ENCODE measurements at regions not wholly inside any gene's neighbourhood (a gene's known extent, or its start where the extent isn't known, plus 50 kb on each side); places are given as distances from the start of the nearest gene placed in this dataset.

GRCh38 chr11:70913715-70914231, 338.6 kb downstream of the SHANK2 start:
- H3K27ac ChIP-seq (ENCODE audit: low read depth, low read length, poor library complexity, severe bottlenecking): no peak overlapping the region
- H3K4me3 ChIP-seq (ENCODE audit: low read depth, low read length, poor library complexity, severe bottlenecking): no peak overlapping the region
- ChIA-PET POLR2A (ENCODE audit: low non-redundant PET) (no interaction called here), CTCF (no interaction called here)
- DNase-seq (ENCODE audit: low spot score): no peak
- intact Hi-C loops (cut with micrococcal nuclease; ENCODE audit: unreplicated experiment): no loop called here
- H3K36me3 ChIP-seq (ENCODE audit: insufficient read depth, low read length, poor library complexity, severe bottlenecking): no peaks in the 10 kb centered on the region
- H3K9me3 ChIP-seq (ENCODE audit: low read depth, low read length, poor library complexity, severe bottlenecking): no peaks in the 10 kb centered on the region
- no peaks in the 10 kb centered on the region for H3K4me1 ChIP-seq (ENCODE audit: insufficient read depth, low read length, poor library complexity, severe bottlenecking)
- no TSS peak for BruUV-seq (replicated peaks)
- no peak for TF ChIP-seq CTCF (conservative IDR thresholded peaks at IDR 0.05; ENCODE audit: low read depth, low read length)
- no peak for TF ChIP-seq EZH2 (IDR thresholded peaks at IDR 0.05; ENCODE audit: borderline replicate concordance, low read depth, low read length, poor library complexity, severe bottlenecking)
- H3K27me3 ChIP-seq (replicated peaks; ENCODE audit: insufficient read depth, low read depth, low read length, poor library complexity): no peaks in the 10 kb centered on the region

- no peaks in the 10 kb centered on the region for H3K9me3 ChIP-seq (ENCODE audit: low read depth, low read length, poor library complexity, severe bottlenecking)
- H3K4me1 ChIP-seq (ENCODE audit: insufficient read depth, low read length, poor library complexity, severe bottlenecking): no peaks in the 10 kb centered on the region
- no peaks in the 10 kb centered on the region for H3K36me3 ChIP-seq (ENCODE audit: insufficient read depth, low read length, poor library complexity, severe bottlenecking)
- DNase-seq (ENCODE audit: low spot score): no peak
- intact Hi-C loops (cut with micrococcal nuclease; ENCODE audit: unreplicated experiment): no loop called here
- TF ChIP-seq EZH2 (IDR thresholded peaks at IDR 0.05; ENCODE audit: borderline replicate concordance, low read depth, low read length, poor library complexity, severe bottlenecking) (no peak), CTCF (conservative IDR thresholded peaks at IDR 0.05; ENCODE audit: low read depth, low read length) (no peak)
- POLR2A ChIA-PET (ENCODE audit: low non-redundant PET): no interaction called here
- no peak overlapping the region for H3K27ac ChIP-seq (ENCODE audit: low read depth, low read length, poor library complexity, severe bottlenecking)
- no peaks in the 10 kb centered on the region for H3K27me3 ChIP-seq (replicated peaks; ENCODE audit: insufficient read depth, low read depth, low read length, poor library complexity)
- CTCF ChIA-PET: no interaction called here
- no TSS peak for BruUV-seq (replicated peaks)
- no peak overlapping the region for H3K4me3 ChIP-seq (ENCODE audit: low read depth, low read length, poor library complexity, severe bottlenecking)
Measured at GRCh38 chr11:70914496-70914895, 337.9 kb downstream of the SHANK2 start.

- ChIA-PET POLR2A (ENCODE audit: low non-redundant PET) (no interaction called here), CTCF (no interaction called here)
- Histone ChIP-seq H3K27ac (ENCODE audit: low read depth, low read length, poor library complexity, severe bottlenecking) (no peak overlapping the region), H3K27me3 (replicated peaks; ENCODE audit: insufficient read depth, low read depth, low read length, poor library complexity) (no peaks in the 10 kb centered on the region), H3K36me3 (ENCODE audit: insufficient read depth, low read length, poor library complexity, severe bottlenecking) (no peaks in the 10 kb centered on the region), H3K9me3 (ENCODE audit: low read depth, low read length, poor library complexity, severe bottlenecking) (no peaks in the 10 kb centered on the region), H3K4me3 (ENCODE audit: low read depth, low read length, poor library complexity, severe bottlenecking) (no peak overlapping the region), H3K4me1 (ENCODE audit: insufficient read depth, low read length, poor library complexity, severe bottlenecking) (no peaks in the 10 kb centered on the region)
- TF ChIP-seq EZH2 (IDR thresholded peaks at IDR 0.05; ENCODE audit: borderline replicate concordance, low read depth, low read length, poor library complexity, severe bottlenecking) (no peak), CTCF (conservative IDR thresholded peaks at IDR 0.05; ENCODE audit: low read depth, low read length) (no peak)
- BruUV-seq (replicated peaks): no TSS peak
- DNase-seq (ENCODE audit: low spot score): no peak
- intact Hi-C loops (cut with micrococcal nuclease; ENCODE audit: unreplicated experiment): no loop called here
Measured at GRCh38 chr11:70915158-70915985, 337.0 kb downstream of the SHANK2 start.

All from A673 (cell line).